Upper lobe of right lung (tissue), 1 donor: ENCODE measurements at regions not wholly inside any gene's neighbourhood (a gene's known extent, or its start where the extent isn't known, plus 50 kb on each side); places are given as distances from the start of the nearest gene placed in this dataset.

Experiments used
- ATAC-seq: fragments of 200-7000 bp; cut with Tn5 transposase; one replicate; pipeline ENCODE4 v1.9.1; 2020; ENCODE audit warnings: mild to moderate bottlenecking, moderate library complexity
- DNase-seq: peaks from one replicate; pipeline ENCODE4 v3.0.0-alpha.2; 2020
- H3K27ac ChIP-seq: fragments of 200-600 bp; one replicate; pipeline ENCODE4 v1.8.0; 2022
- H3K27me3 ChIP-seq: fragments of 200-600 bp; one replicate; pipeline ENCODE4 v1.8.0; 2022; ENCODE audit warnings: mild to moderate bottlenecking
- H3K36me3 ChIP-seq: fragments of 200-600 bp; one replicate; pipeline ENCODE4 v1.8.0; 2022
- H3K4me1 ChIP-seq: fragments of 200-600 bp; one replicate; pipeline ENCODE4 v1.8.0; 2022
- H3K4me3 ChIP-seq: fragments of 200-600 bp; one replicate; pipeline ENCODE4 v1.8.0; 2022; ENCODE audit warnings: mild to moderate bottlenecking
- H3K9me3 ChIP-seq: fragments of 200-600 bp; one replicate; pipeline ENCODE4 v1.8.0; 2022
- CTCF ChIP-seq: fragments of 200-600 bp; IDR thresholded peaks from one replicate; pipeline ENCODE4 v1.8.0; 2022; ENCODE audit warnings: antibody characterized with exemption
- intact Hi-C: fragments of 100-400 bp; cut with DNase I; formaldehyde crosslinking; loops from one replicate; pipeline ENCODE4 v1.11.0; 2022
- donor health status: DM: no; HTN: yes; CAD: no; lungs with severe emphysema.

DNA sequence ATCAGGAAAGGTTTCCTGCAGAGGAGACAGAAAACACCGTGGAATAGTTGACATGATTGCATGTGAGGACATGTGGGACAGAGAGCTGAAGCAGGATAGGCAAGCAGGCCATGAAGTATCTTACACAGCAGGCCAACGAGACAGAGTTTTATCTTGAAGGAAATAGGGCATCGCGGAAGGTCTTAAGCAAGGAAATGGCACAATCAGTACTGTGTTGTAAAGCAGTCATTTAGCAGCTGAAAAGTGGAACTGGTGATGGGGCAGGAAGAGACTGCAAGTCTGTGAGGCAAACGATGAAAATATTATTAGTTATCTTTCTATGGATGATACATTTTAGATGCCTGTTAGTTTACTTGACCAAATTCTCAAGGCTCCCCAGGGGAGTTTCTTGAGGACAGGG lies 535.1 kb downstream of the SOX2 start:
- H3K27ac ChIP-seq, result no peak overlapping the region
- no peaks in the 10 kb centered on the region for H3K27me3 ChIP-seq
- TF ChIP-seq CTCF, result no peak
- H3K4me3 ChIP-seq, result no peak overlapping the region
- ATAC-seq, result peak; percentile 47
- intact Hi-C loops, result no loop called here
- no peaks in the 10 kb centered on the region for H3K4me1 ChIP-seq
- H3K9me3 ChIP-seq, result no peaks in the 10 kb centered on the region
- no peak for DNase-seq
- no peaks in the 10 kb centered on the region for H3K36me3 ChIP-seq

DNA sequence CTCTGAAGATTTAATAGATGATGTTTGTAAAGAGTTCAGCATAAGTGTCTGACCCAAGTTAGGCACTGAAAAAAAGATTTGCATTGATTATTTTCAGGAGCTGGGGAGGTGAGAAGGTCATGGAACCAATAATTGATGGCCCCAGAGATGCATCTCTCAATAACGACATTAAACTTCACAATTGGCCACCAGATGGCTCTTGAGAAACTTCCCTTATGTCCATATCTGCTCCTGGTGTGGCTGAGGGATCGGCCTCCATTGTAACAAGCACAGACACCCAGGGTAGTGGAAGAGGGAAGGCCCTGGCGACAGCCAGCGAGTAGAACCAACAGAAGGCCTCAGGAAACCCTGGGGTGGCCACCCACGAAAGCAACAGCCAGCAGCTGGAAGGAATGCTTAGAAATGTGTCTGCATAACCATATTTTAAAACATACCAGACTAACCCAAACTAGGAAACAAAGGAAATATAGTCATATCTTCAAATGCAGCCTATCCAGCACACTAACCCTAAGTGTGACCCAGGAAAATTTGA lies 536.7 kb downstream of the SOX2 start:
- Histone ChIP-seq H3K9me3 (no peaks in the 10 kb centered on the region), H3K27me3 (no peaks in the 10 kb centered on the region), H3K4me1 (no peaks in the 10 kb centered on the region), H3K4me3 (no peak overlapping the region), H3K27ac (no peak overlapping the region), H3K36me3 (no peaks in the 10 kb centered on the region)
- DNase-seq (no peak), ATAC-seq (no peak)
- no peak for TF ChIP-seq CTCF
- intact Hi-C loops, result no loop called here

- no peak for DNase-seq
- H3K4me1 ChIP-seq, result no peaks in the 10 kb centered on the region
- ATAC-seq, result no peak
- H3K27ac ChIP-seq, result no peak overlapping the region
- H3K36me3 ChIP-seq, result no peaks in the 10 kb centered on the region
- H3K27me3 ChIP-seq, result no peaks in the 10 kb centered on the region
- no peaks in the 10 kb centered on the region for H3K9me3 ChIP-seq
- no peak overlapping the region for H3K4me3 ChIP-seq
- no peak for TF ChIP-seq CTCF
- intact Hi-C loops, result no loop called here
Observed at GRCh38 chr3:182252802-182253201, 540.5 kb upstream of the ATP11B start.

DNA sequence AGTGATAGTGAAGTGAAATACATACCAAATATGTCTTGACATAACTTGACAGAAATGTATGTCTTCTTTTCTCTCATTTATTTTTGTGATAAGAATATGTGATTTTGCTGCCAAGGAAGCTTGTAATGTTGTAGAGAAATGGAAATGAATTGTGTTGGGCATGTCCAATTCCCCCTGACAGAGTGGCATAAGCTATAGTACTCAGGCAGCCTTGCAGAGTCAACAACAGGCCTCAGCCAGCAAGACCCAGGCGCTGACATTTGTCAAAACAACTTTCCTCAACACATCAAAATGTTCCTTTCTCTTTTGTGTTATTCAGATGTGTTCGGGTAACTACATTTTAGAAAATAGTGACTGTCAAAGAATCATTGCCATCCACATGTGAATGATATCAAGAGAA lies 538.1 kb upstream of the ATP11B start:
- H3K9me3 ChIP-seq, result no peaks in the 10 kb centered on the region
- no peaks in the 10 kb centered on the region for H3K4me1 ChIP-seq
- intact Hi-C loops, result no loop called here
- no peak overlapping the region for H3K27ac ChIP-seq
- DNase-seq (no peak), ATAC-seq (no peak)
- TF ChIP-seq CTCF, result no peak
- H3K27me3 ChIP-seq, result peaks cover 8% of the 10 kb centered on the region
- no peaks in the 10 kb centered on the region for H3K36me3 ChIP-seq
- H3K4me3 ChIP-seq, result no peak overlapping the region

GRCh38 chr3:182257361-182257760 lies 535.9 kb upstream of the ATP11B start:
- no peak for DNase-seq
- Histone ChIP-seq H3K27me3 (peaks cover 8% of the 10 kb centered on the region), H3K36me3 (no peaks in the 10 kb centered on the region), H3K9me3 (no peaks in the 10 kb centered on the region), H3K27ac (no peak overlapping the region), H3K4me3 (no peak overlapping the region), H3K4me1 (no peaks in the 10 kb centered on the region)
- TF ChIP-seq CTCF, result no peak
- intact Hi-C loops, result no loop called here
- ATAC-seq, result no peak

DNA sequence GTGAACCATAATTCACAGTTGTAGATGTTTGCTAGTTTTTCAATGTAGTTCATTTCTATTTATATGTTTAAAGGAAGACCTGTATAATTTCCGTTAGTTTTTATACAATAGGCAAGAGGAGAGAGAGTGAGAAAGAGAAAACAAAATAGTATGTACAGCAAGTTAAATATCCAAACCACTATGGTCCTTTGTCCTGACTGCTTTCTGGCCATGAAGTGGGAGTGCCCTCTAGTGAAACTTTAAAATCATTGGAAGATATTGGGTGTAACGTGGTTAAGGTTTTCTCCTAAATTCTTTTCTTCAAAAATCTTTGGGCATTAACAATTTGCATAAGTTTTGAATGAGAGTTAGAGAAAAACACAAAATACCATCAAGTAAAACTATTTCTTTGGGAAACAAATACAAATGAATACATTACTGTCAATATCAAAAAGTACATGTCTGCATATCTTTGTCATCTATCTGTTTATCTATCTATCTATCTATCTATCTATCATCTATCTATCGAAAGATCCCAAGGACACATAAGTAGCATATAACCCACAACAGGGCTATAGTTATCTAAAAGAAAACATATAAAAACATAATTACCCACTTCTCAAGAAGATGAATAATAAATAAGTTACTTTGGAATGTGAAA lies 534.6 kb upstream of the ATP11B start:
- H3K4me3 ChIP-seq, result no peak overlapping the region
- H3K36me3 ChIP-seq, result no peaks in the 10 kb centered on the region
- peak; percentile 53 for TF ChIP-seq CTCF
- H3K4me1 ChIP-seq, result no peaks in the 10 kb centered on the region
- peaks cover 8% of the 10 kb centered on the region for H3K27me3 ChIP-seq
- ATAC-seq, result peak; percentile 59
- H3K9me3 ChIP-seq, result no peaks in the 10 kb centered on the region
- intact Hi-C loops, result no loop called here
- no peak for DNase-seq
- H3K27ac ChIP-seq, result no peak overlapping the region
